ENCODE measurements at regions not wholly inside any gene's neighbourhood (a gene's known extent, or its start where the extent isn't known, plus 50 kb on each side); places are given as distances from the start of the nearest gene placed in this dataset.

GRCh38 chr3:86774082-86774691, 216.8 kb downstream of the VGLL3 start:
- no peak for TF ChIP-seq ATF2 (CRISPR knock-in tag; IDR thresholded peaks at IDR 0.05; ENCODE audit: borderline replicate concordance, low read depth)
- peak; percentile 25; the same call in 1 of the 2 replicates for TF ChIP-seq CTCF (IDR thresholded peaks at IDR 0.05)
- TF ChIP-seq, protein P1, sequence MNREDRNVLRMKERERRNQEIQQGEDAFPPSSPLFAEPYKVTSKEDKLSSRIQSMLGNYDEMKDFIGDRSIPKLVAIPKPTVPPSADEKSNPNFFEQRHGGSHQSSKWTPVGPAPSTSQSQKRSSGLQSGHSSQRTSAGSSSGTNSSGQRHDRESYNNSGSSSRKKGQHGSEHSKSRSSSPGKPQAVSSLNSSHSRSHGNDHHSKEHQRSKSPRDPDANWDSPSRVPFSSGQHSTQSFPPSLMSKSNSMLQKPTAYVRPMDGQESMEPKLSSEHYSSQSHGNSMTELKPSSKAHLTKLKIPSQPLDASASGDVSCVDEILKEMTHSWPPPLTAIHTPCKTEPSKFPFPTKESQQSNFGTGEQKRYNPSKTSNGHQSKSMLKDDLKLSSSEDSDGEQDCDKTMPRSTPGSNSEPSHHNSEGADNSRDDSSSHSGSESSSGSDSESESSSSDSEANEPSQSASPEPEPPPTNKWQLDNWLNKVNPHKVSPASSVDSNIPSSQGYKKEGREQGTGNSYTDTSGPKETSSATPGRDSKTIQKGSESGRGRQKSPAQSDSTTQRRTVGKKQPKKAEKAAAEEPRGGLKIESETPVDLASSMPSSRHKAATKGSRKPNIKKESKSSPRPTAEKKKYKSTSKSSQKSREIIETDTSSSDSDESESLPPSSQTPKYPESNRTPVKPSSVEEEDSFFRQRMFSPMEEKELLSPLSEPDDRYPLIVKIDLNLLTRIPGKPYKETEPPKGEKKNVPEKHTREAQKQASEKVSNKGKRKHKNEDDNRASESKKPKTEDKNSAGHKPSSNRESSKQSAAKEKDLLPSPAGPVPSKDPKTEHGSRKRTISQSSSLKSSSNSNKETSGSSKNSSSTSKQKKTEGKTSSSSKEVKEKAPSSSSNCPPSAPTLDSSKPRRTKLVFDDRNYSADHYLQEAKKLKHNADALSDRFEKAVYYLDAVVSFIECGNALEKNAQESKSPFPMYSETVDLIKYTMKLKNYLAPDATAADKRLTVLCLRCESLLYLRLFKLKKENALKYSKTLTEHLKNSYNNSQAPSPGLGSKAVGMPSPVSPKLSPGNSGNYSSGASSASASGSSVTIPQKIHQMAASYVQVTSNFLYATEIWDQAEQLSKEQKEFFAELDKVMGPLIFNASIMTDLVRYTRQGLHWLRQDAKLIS (CRISPR knock-in tag; IDR thresholded peaks at IDR 0.05; ENCODE audit: borderline replicate concordance), result no peak
- no peak for TF ChIP-seq HMGXB4 (CRISPR knock-in tag; IDR thresholded peaks at IDR 0.05)
- no peak for TF ChIP-seq FOXP1 (CRISPR knock-in tag; IDR thresholded peaks at IDR 0.05; ENCODE audit: borderline replicate concordance)
- no peak for TF ChIP-seq MAX (CRISPR knock-in tag; IDR thresholded peaks at IDR 0.05)

Measured in WTC11 (cell line).